ENCODE measurements at regions not wholly inside any gene's neighbourhood (a gene's known extent, or its start where the extent isn't known, plus 50 kb on each side); places are given as distances from the start of the nearest gene placed in this dataset.

- TF ChIP-seq POLR2AphosphoS5 (IDR thresholded peaks at IDR 0.05; ENCODE audit: low read depth, low read length), result no peak
- no peak for TF ChIP-seq SPI1 (IDR thresholded peaks at IDR 0.05; ENCODE audit: low read depth, low read length)
- no peak for TF ChIP-seq POLR2A (IDR thresholded peaks at IDR 0.05; ENCODE audit: low read depth, low read length)
These were observed 911.5 kb downstream of the UQCRFS1 start for GRCh38 chr19:28301463-28301862.

Measured in GM12891 (cell line).